ENCODE measurements at regions not wholly inside any gene's neighbourhood (a gene's known extent, or its start where the extent isn't known, plus 50 kb on each side); places are given as distances from the start of the nearest gene placed in this dataset.
"Not testable (repeated sequence)": the region's sequence is repeated elsewhere in the genome, so short reads cannot be mapped to it uniquely, and the experiment has no call there.

- no peak for DNase-seq
Observed at GRCh38 chr1:115452600-115453329, 114.7 kb upstream of the NGF start.

DNA sequence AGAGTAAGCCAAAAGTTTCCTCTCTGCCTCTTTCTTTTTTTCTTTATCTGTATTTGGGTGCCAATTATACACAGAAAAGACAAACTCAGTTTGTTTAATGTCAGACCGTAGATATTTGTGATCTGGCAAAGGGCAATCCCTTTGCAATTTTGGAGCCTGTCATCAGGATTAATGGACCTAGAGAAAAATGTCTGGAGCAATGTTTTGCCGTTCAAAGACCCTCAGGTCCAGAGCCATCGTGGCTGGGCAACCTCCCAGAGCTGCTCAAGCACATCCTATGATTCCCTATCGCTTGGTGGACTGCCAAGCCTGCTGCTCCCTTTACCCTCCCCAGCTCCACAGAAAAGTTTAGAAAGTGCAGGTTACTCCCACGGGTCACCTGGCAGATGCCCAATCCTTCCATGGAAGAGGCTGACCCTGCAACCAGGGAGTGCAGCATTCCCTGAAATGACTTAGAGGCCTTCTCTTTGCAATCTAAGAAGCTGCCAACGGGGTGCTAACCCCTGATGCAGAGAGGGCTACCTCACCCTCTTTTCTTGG is 112.5 kb upstream of the NGF start:
- no peak for DNase-seq

GRCh38 chr1:115448282-115449044 is 110.4 kb upstream of the NGF start:
- DNase-seq = no peak

- DNase-seq = no peak
Observed at GRCh38 chr1:115447672-115448071, 109.6 kb upstream of the NGF start.

- no peak for DNase-seq
Observed at GRCh38 chr1:115445090-115445489, 107.0 kb upstream of the NGF start.

GRCh38 chr1:115440733-115441132 is 102.7 kb upstream of the NGF start:
- no peak for DNase-seq

DNA sequence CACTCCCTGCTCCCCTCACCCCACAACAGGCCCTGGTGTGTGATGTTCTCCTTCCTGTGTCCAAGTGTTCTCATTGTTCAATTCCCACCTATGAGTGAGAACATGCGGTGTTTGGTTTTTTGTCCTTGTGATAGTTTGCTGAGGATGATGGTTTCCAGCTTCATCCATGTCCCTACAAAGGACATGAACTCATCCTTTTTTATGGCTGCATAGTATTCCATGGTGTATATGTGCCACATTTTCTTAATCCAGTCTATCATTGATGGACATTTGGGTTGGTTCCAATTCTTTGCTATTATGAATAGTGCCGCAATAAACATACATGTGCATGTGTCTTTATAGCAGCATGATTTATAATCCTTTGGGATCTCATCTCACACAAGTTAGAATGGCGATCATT is 101.5 kb upstream of the NGF start:
- DNase-seq = not testable (repeated sequence)

GRCh38 chr1:115437196-115437595 is 99.1 kb upstream of the NGF start:
- DNase-seq = no peak

- no peak for DNase-seq
Observed at GRCh38 chr1:115436596-115436995, 98.5 kb upstream of the NGF start.

DNA sequence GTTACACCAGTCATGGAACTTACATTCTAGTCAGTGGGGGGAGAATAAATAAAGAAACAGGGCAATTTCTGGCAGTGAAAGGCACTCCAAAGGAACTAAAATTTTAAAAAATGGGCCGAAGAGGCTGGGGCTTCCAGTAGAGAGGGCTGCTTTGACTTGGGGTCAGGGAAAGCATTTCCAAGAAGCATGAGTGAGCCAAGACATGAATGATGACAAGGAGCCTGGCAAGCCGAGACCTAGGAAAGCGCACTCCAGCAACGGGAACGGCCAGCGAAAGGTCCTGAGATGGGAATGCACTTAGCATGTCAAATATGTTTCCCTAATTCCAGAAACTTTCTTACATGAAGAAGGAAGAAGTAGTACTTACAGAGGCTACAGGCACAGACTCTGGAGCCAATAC is 95.4 kb upstream of the NGF start:
- no peak for DNase-seq

- DNase-seq = no peak
Observed at GRCh38 chr1:115432061-115432460, 94.0 kb upstream of the NGF start.

DNA sequence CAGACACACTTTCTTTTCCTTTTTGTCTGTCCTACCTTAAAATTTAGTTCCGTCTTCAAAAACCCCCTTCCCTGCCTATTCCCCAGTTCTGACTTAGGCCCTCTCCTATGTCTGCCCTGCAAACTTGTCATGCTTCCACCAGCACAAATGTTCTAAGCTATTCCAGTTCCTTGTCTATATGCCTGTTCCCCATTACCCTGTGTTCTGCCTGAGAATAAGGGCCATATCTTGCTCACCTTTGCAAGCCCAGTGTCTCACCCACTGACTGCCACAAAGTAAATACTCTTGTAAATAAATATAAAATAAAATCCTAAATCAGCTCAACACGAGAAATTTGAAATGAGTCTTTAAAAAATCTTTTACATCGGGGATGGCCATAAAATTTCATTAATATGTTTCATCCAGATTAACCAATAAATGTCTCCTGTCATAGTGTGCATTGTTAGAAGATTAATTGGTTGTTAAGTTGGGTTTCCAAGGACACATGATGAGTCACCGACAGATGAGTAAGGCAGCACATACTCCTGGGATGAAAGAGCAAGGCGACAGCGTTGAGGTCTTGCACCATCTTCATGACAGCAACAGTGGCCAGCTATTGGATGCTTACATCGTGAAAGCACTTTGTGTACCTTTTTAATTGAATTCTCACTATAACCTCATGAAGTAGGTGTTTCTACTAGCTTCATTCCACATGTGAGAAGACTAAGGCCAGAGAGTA is 92.6 kb upstream of the NGF start:
- DNase-seq = no peak

DNA sequence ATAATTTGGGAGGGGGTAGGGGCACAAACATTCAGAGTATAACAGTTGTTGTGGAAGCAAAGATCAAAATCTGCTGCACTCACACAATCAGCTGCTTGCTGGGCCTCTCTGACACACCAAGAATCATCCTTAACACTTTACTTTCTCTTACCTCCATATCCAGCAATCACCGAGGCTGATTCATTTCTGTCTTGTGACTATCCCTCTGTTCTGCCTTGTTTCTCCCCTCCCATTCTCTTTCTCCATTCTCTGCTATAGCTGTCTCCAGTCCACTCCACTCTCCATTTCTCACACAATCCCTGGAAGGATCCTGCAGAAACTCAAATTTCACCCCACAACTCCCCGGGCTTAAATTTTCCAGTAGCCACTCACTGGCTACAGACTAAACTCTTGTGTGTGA is 91.8 kb upstream of the NGF start:
- DNase-seq = no peak

GRCh38 chr1:115429241-115429640 is 91.2 kb upstream of the NGF start:
- no peak for DNase-seq

DNA sequence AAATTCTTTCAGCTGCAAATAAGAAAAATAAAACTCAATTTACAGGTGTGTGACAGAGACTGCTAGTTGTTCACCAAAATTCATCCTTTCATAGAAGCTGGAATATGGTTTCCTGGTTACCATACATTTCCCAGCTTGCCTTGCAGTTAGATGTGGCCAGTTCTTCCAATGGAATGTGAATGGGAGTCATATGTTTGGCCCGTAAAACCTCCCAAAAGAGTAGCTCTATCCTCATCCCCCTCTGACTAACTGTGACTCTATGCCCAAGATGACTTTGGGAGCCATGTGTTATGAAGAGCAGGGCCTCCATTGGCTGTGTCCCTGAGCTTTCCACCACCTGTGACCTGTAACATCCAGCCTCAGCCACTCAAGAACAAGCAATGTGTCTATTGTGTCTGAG is 90.6 kb upstream of the NGF start:
- DNase-seq = no peak

DNA sequence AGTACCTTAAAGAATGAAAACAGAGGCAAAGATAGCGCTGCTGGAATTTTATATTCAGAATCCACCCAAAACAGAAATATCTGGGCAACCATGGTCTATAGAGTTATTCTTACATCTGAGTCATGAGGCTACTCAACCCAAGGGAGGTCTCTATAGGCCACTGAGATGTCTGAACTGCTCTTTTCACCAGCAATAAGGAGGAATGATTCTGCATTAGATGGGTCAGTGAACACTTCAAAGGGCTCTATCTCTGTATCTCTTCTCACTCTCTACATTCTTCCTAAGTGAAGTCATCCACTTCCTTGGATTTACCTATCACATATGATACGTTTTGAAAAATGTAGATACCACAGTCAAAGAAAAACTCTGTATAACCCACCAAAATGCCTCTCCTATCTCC is 90.2 kb upstream of the NGF start:
- no peak for DNase-seq

- no peak for DNase-seq
Observed at GRCh38 chr1:115426956-115427355, 88.9 kb upstream of the NGF start.

- DNase-seq = no peak
Observed at GRCh38 chr1:115426231-115426771, 88.3 kb upstream of the NGF start.

- no peak for DNase-seq
Observed at GRCh38 chr1:115425442-115425841, 87.4 kb upstream of the NGF start.

- no peak for DNase-seq
Observed at GRCh38 chr1:115423776-115424175, 85.7 kb upstream of the NGF start.

- no peak for DNase-seq
Observed at GRCh38 chr1:115419571-115419970, 81.5 kb upstream of the NGF start.

DNA sequence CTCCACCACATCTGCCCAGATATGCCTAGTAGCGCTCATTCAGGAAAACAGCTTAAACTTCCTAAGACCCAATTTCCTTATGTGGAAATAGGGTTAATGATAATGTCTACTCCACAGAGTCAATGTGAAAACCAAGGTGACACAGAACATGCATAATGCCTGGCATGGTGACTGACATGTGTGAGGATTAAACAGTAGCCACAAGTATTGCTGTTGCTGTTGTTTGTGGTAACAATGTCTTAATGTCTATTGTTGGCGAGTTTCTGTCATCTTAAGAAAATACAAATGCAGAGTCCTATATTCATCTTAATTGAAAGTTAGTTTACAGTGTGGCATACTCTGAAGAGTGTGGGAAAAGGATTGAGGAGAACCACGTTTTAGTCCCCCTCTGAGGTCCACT is 75.6 kb upstream of the NGF start:
- DNase-seq = no peak

- DNase-seq = no peak
Observed at GRCh38 chr1:115413208-115413607, 75.2 kb upstream of the NGF start.

All from DMS 273 treated with DMSO at 0.1 percent for 48 hours (cell line).